AG09319 (cell line): ENCODE measurements at regions not wholly inside any gene's neighbourhood (a gene's known extent, or its start where the extent isn't known, plus 50 kb on each side); places are given as distances from the start of the nearest gene placed in this dataset.

Source experiments
- DNase-seq: peaks from one replicate; pipeline ENCODE4 v3.0.0-alpha.2; 2010; ENCODE audit warnings: low read depth; ENCODE audit errors: extremely low read depth
- TF ChIP-seq, protein P1 (sequence below): IDR thresholded peaks from 2 replicates; pipeline ENCODE4 v1.5.1; 2011; ENCODE audit warnings: low read depth, mild to moderate bottlenecking, inconsistent platforms, low read length, moderate library complexity

DNA sequence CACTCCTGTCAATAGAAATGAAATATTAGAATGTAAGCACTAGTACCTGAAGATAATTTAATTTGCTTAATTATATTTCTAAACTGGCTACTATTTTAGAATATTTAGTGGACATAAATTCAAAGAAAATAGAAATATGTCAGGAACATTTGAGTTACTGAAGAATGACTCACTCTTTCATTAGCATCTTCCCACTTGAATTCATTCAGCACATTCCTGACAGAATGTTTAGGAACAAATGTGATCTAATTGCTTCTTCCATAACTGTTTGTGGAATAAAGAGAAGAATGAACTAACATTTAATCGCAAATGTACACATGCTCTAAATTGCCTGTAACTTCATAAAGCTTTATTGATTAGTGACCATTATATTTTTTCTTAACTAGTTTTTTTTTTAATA lies 306.2 kb upstream of the ADAMTSL1 start:
- TF ChIP-seq, protein P1, sequence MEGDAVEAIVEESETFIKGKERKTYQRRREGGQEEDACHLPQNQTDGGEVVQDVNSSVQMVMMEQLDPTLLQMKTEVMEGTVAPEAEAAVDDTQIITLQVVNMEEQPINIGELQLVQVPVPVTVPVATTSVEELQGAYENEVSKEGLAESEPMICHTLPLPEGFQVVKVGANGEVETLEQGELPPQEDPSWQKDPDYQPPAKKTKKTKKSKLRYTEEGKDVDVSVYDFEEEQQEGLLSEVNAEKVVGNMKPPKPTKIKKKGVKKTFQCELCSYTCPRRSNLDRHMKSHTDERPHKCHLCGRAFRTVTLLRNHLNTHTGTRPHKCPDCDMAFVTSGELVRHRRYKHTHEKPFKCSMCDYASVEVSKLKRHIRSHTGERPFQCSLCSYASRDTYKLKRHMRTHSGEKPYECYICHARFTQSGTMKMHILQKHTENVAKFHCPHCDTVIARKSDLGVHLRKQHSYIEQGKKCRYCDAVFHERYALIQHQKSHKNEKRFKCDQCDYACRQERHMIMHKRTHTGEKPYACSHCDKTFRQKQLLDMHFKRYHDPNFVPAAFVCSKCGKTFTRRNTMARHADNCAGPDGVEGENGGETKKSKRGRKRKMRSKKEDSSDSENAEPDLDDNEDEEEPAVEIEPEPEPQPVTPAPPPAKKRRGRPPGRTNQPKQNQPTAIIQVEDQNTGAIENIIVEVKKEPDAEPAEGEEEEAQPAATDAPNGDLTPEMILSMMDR: no peak
- no peak for DNase-seq

DNA sequence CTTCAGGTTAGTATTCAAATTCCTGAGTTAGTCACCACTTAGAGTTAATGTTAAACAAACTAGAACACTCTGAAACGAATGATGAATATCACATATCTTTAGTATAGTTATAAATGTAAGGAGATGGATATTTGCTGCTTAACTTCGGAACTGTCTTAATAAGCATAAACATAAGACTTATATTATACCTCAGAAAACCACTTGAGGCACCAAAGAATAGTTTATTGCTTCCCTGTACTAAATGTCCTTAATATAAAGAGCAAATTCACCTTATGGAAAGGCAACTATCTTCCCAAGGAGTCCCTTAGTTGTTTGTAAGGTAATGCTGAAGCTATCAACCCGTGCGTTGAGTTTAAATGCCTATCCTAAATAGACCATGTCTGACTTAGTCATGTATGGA lies 300.0 kb upstream of the ADAMTSL1 start:
- no peak for DNase-seq
- TF ChIP-seq, protein P1: no peak

DNA sequence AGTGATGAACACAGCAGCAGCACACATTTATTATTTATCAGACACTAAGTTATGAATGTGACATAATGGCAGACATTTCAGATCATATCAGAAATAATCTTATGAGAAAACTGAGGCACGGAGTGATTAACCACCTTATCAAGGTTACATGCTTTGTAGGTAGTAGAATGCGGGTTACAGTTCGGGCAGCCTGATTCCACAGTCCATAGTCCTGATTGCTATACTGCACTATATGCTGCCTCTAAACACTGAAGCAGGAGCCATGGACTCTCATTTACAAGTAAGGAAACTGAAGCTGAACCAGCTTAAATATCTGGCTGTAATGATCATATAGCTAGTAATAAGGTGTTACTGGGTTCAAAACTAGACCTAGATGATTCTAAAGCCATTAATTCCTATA lies 291.3 kb upstream of the ADAMTSL1 start:
- DNase-seq: no peak

DNA sequence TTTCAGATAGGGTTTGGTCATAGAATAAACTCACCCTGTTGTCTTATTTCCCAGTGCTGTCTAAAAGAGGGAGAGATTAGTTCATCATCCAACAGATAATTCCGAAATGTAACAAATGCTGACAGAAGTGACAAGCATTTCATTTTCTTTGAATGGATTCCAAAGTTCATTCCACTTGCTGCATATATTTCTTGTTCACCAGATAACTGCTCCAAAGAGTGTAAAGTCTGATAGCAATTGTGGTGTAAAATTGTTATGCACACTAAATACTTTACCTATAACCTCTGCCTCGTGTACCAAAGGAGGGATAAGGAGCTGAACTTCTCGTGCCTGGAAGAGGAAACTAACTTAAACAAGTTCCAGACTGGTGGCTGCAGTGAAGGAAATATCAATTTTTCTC lies 290.0 kb upstream of the ADAMTSL1 start:
- TF ChIP-seq, protein P1: no peak

More for the DNA sequence above, 291.3 kb upstream of the ADAMTSL1 start:
- TF ChIP-seq, protein P1: no peak

DNA sequence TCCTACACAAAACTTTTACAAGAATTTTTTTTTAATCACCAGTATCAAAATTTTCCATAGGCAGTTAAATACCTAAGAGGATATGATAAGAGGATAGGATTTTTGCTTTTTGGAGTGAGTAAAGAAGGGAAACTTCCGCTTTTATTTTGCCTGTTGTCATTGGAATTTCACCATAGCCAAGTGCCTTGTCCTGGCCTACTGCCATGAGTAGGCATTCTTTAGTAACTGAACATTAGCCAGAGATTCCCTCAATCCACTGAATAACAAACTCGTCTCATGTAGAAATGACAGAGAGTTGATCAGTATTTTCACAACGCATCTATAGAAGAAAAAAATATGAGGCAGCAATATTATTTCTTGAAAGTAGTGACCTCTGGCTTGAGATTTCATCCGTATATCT lies 289.6 kb upstream of the ADAMTSL1 start:
- no peak for DNase-seq
- TF ChIP-seq, protein P1: no peak

More for the DNA sequence above, 290.0 kb upstream of the ADAMTSL1 start:
- DNase-seq: no peak

DNA sequence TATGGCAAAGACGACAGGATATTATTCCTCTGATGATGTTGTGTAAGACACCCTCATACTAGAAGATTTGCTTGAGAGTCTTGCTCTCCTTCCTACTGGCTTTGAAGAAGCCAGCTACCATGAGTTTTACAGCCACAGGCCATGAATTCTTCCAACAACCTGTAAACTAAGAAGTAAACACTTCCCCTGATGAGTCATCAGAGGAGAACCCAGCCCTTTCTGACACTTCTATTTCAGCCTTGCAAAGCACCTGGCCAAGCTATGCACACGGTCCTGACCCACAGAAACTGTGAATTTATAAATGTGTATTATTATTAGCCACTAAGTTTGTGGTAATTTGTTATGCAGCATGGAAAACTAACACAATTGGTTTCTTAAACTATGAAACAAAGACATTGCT lies 288.8 kb upstream of the ADAMTSL1 start:
- DNase-seq: no peak

DNA sequence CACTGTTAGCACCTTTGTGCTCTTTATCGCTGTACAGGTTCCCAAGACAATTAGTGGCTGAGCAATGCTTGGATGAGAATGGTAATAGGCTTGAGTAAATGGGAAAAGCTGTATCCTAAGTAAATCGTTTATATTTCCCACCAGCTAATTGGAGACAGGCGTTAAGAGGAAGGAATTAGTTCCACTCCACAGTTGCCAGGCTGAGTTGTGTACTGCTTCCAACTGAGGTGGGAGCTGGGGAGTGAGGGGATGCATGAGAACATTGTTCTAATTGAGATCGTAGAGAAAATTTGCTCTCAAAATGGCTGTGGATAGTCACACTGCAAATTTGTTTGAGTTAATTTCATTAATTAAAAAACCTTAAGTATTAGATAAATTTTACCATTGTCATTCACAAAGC lies 285.0 kb upstream of the ADAMTSL1 start:
- TF ChIP-seq, protein P1: no peak
- DNase-seq: no peak

More for the DNA sequence above, 288.8 kb upstream of the ADAMTSL1 start:
- TF ChIP-seq, protein P1: no peak
